Stromal cell of bone marrow (primary cell): ENCODE measurements at regions not wholly inside any gene's neighbourhood (a gene's known extent, or its start where the extent isn't known, plus 50 kb on each side); places are given as distances from the start of the nearest gene placed in this dataset.
"Not testable (repeated sequence)": the region's sequence is repeated elsewhere in the genome, so short reads cannot be mapped to it uniquely, and the experiment has no call there.

Experiments
- DNase-seq: peaks from one replicate; pipeline ENCODE4 v3.0.0-alpha.2; 2012; ENCODE audit warnings: low read depth

DNA sequence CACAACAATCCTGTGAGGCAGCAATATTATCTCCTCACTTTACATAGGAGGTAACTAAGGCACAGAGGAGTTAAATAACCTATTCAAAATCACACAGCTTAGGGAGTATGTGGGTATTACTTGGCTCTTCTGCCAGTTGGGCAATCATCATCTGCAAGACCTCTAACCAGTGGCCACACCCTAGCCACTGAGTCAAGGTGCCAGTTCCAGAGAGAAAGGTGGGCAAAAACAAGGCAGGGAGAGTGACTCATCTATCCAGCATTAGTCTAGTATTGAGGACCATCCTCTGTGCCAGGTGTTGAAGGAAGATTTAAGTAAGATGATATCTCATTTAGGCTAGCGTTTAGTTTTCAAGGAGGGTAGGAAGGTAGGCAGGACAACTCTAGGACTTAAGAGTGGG lies 113.9 kb upstream of the EOLA2 start:
- DNase-seq = no peak

GRCh38 chrX:150058728-150059127 lies 120.4 kb upstream of the EOLA2 start:
- DNase-seq = no peak

DNA sequence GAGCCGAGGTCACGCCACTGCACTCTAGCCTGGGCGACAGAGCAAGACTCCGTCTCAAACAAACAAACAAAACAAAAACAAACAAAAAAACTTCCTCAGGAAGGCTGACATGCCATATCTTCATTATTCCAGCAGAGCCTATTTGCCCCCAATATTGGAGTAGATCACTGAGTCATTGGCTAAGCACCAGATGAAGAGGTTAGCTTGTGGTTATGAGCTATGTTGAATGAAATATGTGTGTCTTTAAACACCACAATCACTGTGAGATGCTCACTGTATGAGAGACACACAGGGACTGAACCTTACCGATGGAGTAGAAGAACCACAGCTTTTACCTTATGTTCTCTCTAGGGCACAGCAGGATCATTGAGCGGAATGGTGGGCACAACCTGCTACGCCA lies 122.1 kb upstream of the EOLA2 start:
- DNase-seq = no peak

DNA sequence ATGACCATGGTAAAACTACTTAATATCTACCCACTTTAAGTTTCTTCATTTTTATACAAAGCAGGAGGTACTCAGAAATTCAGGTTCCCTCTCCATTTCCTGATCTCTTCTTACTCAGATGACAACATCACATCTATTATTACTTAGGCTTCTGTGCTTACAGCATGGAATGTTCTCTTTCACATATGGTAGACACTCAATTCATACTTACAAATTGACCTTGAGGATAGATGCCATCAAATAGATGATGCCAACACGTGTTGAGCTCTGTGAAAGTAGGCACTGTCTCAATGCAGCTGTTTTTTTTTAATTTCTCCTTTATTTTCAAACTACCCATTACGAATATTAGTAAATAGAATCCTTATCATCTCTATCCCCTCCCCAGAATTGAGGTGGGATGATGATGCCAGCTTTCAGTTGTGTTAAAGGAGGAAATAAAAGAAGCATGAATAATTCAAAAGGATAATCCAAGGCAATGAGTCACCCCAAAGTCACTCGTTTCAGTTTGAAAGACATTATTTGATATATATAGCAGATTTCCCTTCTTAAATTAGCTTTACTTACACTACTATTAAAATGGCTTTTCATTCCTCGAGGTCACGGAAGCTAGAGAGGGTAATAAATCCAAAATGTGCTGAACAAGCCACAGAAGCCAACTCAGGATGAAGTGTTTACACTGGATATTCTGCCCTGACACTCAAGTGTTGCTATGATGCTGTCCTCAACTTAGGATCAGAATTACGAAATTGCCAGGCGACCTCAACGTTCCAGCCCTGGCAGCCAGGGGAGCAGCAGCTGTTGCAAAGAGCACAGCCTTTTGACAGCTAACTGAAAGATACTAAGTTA lies 124.2 kb upstream of the EOLA2 start:
- DNase-seq = peak; percentile 59

- DNase-seq = no peak
These were observed 124.8 kb upstream of the EOLA2 start for GRCh38 chrX:150063138-150063518.

- no peak for DNase-seq
These were observed 125.4 kb upstream of the EOLA2 start for GRCh38 chrX:150063674-150064073.

DNA sequence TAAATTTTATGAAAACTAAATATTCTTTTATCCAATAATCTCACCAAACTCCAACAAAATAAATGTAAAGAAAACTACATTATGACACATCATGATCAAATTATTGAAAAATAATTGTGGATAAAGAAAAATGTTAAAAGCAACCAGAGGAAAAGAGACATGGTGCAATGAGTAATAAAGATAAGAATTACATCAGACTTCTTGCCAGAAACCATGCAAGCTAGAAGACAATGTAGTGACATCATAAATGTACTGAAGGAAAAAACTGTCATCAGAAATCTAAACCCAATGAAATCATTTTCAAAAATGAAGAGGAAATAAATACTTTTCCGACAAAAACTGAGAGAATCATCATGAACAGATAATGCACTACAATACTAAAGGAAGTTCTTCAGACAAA lies 135.9 kb upstream of the EOLA2 start:
- DNase-seq = no peak

DNA sequence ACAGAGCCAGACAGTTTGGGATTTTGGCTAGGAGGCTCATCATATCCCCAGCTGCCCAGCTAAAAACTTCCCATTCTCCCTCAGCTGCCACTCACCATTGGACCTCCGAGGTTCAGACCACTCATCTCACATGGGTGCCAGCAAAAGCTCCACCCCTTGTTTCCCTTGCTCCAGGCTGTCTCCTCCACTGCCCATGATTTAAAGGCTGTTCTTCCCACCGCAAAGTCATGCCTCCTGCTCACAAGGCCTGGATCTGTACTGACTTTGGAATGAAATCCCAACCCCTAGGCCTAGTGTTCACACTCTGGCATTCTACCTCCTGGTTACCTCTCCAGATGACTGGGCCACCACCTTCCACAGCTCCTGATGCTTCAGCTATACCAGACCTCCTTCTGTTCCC lies 142.2 kb upstream of the EOLA2 start:
- DNase-seq = no peak

DNA sequence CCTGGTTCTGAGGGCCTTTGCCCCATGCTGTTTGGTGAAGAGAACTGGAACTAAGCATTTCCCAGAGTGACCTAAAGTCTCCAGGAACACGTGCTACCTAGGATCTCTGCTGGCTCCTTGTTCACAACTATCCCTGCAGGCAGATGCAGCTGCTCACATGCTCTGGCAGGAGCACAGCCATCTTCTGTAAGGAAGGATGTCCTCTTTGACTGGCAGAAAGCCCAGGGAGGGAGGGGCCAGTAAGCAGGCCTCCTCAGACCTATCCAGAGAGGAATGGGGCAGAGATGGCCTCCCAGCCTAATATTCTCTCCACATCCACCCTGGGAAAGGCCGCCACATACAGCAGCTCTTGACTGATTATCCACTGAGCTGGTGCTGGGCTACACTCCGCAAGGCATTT lies 142.8 kb upstream of the EOLA2 start:
- no peak for DNase-seq

DNA sequence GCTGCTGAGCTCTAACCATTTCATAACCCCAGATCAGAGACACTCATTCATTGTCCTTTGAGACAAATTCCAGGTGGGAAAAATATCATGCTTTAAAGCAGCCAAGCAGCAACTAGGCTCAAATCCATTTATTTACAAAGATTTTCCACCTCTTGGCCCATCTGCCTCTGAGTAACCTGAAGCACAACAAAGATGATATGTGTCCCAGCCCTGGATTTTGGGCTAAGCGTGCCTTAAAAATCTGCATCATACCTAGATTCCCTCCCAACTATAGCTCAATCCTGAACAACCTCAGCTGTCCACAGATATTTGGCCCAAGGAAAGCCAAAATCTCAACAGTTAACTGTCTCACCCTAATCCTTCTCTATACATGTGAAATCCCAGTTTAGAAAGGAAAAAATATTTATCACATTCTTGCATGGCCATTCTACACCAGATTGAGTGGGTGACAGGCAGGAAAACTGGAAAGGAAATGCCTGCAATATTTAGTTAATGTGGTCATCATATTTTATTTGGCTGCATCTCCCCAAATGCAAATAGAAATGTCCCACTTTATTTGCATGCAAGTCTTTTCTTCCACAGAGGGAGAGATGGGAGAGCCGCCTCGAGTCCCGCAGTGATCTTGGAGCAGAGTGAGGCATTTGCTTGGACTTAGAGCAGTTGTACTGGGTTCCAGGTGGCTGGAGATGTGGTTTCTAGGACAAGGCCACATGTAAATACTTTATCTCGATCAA lies 146.4 kb upstream of the EOLA2 start:
- DNase-seq = peak; percentile 48

DNA sequence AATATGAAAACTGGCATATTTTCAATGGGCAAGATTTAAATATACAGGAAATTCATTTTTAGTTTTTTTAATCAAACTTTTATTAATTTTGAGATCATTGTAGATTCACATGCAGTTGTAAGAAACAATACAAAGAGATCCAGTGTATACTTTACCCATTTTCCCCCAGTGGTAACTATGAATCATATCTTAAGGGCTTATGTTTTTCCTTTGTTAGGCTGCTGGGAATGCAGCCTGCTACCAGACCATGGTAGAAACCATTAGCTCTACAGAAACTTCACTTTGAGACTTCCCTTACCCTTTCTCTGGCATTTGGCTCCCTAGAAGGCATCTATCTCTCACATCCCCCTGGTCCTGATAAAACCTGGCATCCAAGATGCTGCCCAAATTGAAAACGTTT lies 147.6 kb upstream of the EOLA2 start:
- DNase-seq = peak; percentile 32

- DNase-seq = no peak
These were observed 148.1 kb upstream of the EOLA2 start for GRCh38 chrX:150086371-150086770.

DNA sequence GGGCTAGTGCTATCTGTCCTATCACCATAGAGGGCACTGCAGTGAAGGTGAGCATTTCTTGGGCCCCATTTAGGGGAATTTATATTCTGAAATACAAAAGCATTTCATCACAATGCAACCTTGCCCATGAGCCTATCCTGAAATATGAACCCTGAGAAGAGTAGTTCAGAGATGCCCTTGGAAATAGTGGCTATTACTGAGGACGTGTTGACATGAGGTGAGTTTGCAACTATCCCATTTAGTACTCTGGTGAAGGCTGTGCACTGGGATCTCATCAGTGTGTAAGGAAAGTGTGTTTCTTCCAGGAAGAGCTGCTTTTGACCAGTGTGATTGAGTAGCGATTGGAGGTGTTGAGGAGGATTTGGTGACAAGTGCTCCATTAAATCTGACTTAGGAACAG lies 149.3 kb upstream of the EOLA2 start:
- DNase-seq = no peak

DNA sequence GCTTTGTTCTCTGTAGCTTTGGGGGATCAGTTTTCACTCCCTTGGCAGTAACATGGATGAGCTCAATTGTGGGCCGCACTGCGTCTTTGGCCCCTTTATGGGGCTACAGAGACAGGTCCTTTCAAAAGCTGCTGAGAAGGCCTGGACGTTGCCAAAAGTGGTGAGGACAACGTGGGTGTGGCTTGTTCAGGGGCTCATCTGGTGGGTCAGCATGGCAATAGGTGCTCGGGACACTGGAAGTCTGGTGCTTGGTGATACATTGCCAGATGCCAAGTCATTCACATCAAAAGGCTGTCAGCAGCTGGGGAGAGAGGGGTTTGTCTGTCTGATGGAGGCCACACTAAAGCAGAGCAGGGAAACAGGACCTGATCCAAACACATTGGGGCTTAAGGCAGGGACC lies 149.8 kb upstream of the EOLA2 start:
- DNase-seq = no peak

DNA sequence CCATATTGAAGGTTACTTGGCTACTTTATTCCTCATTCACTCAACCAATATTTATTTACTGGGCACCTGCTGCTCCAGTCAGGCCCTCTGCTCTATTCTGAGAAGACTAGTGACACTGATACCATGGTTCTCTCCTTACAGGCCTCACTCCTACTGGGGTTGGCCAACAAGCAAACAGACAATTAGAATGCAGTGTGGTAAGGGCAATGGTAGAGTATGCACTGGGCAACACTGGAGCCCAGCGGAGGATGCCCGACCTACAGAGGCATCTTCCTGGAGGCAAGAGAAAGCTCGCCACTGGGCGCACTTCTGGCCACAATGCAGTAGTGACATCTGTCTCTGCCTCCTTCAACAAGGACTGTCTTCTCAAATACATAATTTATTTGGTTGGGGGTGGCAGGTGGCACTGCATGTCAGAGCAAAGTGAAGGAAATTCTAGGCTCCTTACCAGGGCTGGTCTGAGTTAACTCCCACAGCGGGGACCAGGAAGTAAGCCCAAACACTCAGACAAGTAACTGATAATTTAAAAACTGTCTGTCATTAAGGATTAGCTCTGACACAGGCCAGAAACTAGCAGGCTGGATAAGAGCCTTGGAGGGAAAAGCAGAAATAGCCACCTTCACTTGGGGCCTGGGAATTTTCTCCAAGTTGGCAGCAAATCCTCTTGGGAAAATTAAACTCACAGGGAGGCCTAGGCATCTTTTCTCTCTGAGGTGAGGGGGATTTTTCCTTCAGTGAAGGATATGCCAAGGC lies 150.7 kb upstream of the EOLA2 start:
- DNase-seq = no peak

DNA sequence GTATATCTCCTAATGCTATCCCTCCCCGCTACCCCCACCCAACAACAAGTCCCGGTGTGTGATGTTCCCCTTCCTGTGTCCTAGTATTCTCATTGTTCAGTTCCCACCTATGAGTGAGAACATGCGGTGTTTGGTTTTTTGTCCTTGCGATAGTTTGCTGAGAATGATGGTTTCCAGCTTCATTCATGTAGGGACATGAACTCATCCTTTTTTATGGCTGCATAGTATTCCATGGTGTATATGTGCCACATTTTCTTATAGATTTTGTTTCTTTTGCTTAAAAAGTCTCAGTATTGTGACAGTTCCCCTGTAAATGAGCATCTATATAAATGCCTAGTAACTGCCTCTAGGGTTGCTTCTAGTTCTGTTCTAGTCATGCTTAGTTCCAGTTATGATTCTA lies 153.0 kb upstream of the EOLA2 start:
- not testable (repeated sequence) for DNase-seq

- no peak for DNase-seq
These were observed 154.3 kb upstream of the EOLA2 start for GRCh38 chrX:150092549-150092948.

GRCh38 chrX:150094375-150094774 lies 156.1 kb upstream of the EOLA2 start:
- no peak for DNase-seq

DNA sequence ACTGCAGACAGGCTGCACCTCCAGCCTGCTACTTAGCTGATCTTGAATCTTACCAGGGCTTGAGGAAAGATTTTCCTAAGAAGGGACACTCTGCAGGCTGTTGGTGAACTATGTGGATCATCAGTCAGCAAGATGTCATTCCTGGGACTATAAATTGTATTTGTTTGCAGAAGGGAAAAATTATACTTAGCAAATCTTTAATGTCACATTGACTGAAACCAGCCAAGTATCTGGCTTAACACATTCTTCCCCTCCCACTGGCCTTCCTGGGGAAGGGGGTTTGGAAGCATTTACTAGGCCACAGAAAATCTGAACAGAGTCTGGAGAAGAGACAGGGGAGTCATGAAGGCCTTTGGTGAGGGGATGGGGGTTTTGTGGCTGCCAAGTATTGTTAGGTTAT lies 156.7 kb upstream of the EOLA2 start:
- DNase-seq = no peak

- no peak for DNase-seq
These were observed 161.0 kb upstream of the EOLA2 start for GRCh38 chrX:150099316-150099715.

GRCh38 chrX:150100261-150100660 lies 162.0 kb upstream of the EOLA2 start:
- no peak for DNase-seq

DNA sequence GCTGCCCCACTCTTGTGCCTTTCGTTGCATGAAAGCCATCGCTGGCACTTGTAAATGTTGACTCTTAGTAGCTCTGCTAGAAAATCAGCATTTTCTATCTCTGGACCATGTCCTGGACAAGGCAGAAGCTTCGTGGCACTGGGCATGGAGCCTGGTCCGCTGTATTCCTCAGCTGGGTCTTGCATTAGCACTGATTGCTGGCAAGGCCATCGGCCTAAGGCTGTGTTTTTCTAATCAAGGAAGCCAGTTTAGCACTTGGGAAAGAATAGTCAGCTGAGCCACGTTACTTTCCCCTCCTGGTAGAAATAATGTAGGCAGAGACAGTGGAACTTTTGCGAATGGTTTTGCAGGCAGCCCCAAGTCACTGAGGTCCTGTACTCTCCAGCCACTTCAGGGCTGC lies 180.2 kb upstream of the EOLA2 start:
- no peak for DNase-seq

- DNase-seq = no peak
These were observed 181.0 kb upstream of the EOLA2 start for GRCh38 chrX:150119323-150119722.
